ENCODE measurements at regions not wholly inside any gene's neighbourhood (a gene's known extent, or its start where the extent isn't known, plus 50 kb on each side); places are given as distances from the start of the nearest gene placed in this dataset.

DNA sequence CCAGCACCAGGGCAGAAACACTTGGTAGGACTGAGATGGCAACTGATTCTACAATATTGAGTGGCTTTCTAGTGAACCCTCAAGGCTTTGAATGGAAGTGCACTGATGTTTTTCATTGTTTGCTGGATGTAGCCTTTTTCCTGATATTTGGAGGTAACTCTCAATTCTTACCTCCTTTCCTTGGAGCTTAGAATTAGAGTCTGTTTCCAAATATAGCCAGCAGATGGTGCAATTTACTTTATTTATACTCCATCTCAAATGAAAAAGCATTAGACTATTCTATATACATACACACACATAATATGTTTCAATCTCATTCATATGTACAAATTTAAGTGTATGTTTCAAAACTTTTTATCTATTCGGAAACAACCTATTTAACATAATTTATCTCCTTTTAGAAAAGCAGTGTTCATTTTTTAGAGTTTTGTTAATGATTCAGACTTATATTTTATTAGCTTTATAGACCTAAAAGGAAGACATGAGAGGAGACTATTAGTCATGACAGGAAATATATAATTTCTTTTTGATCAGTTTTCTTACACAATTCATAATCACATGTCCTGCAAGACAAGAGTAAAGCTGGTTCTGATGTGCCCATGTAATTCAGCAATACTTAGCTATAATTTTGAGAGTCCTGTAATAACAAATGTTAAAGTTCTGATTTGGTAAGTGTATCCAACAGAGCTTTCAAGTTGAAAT, 124.8 kb downstream of the NUP35 start:
- TF ChIP-seq RAD21 (IDR thresholded peaks at IDR 0.05; ENCODE audit: low read depth), result peak; percentile 60
- TF ChIP-seq, protein P1, sequence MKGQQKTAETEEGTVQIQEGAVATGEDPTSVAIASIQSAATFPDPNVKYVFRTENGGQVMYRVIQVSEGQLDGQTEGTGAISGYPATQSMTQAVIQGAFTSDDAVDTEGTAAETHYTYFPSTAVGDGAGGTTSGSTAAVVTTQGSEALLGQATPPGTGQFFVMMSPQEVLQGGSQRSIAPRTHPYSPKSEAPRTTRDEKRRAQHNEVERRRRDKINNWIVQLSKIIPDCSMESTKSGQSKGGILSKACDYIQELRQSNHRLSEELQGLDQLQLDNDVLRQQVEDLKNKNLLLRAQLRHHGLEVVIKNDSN (IDR thresholded peaks at IDR 0.05), result no peak

DNA sequence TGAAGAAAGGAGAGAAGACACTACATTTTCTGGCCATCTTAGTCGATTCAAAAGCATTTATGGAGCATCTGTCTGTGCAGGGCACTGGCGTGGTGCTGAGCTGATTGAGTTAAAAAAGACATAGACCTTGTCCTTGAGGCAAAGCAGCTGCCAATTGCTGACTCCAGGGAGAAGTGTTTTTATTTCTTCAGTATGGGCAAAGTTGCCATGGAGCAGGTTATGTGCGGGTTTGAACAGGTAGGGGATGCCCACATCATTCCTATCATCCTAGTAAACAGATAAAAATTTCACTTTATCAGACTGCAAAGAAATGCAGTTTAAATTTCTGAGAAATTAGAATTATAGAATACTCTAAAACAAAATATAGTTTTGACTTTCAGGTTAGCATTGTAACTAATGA, 125.8 kb downstream of the NUP35 start:
- TF ChIP-seq FOXM1 (IDR thresholded peaks at IDR 0.05; ENCODE audit: borderline replicate concordance, low read depth) (no peak), EGR1 (IDR thresholded peaks at IDR 0.05) (no peak), CREB1 (IDR thresholded peaks at IDR 0.05; ENCODE audit: low read depth) (no peak), EP300 (IDR thresholded peaks at IDR 0.05; ENCODE audit: borderline replicate concordance) (no peak)
- TF ChIP-seq, protein P2, sequence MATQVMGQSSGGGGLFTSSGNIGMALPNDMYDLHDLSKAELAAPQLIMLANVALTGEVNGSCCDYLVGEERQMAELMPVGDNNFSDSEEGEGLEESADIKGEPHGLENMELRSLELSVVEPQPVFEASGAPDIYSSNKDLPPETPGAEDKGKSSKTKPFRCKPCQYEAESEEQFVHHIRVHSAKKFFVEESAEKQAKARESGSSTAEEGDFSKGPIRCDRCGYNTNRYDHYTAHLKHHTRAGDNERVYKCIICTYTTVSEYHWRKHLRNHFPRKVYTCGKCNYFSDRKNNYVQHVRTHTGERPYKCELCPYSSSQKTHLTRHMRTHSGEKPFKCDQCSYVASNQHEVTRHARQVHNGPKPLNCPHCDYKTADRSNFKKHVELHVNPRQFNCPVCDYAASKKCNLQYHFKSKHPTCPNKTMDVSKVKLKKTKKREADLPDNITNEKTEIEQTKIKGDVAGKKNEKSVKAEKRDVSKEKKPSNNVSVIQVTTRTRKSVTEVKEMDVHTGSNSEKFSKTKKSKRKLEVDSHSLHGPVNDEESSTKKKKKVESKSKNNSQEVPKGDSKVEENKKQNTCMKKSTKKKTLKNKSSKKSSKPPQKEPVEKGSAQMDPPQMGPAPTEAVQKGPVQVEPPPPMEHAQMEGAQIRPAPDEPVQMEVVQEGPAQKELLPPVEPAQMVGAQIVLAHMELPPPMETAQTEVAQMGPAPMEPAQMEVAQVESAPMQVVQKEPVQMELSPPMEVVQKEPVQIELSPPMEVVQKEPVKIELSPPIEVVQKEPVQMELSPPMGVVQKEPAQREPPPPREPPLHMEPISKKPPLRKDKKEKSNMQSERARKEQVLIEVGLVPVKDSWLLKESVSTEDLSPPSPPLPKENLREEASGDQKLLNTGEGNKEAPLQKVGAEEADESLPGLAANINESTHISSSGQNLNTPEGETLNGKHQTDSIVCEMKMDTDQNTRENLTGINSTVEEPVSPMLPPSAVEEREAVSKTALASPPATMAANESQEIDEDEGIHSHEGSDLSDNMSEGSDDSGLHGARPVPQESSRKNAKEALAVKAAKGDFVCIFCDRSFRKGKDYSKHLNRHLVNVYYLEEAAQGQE (IDR thresholded peaks at IDR 0.05; ENCODE audit: low read depth), result no peak
- TF ChIP-seq, protein P1 (IDR thresholded peaks at IDR 0.05), result no peak

DNA sequence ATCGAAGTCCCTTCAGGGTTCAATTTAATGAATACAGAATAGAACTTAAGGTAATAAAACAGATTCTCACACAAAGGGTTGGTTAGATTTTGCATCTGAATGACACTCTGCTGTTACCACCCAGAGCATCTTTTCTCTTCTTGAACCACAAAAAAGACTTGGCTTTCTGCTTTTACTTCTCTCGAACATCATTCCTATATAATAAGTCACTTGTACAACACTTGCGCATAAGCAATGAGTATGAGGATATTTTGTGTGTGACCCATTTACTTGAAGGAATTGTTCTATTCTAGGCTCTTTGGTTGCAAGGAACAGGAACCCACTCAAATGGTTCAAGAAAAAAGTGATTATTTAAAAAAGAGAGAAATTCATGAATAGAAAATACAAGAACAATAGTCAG, 126.2 kb downstream of the NUP35 start:
- TF ChIP-seq EGR1 (IDR thresholded peaks at IDR 0.05) (no peak), ZBTB7A (IDR thresholded peaks at IDR 0.05; ENCODE audit: low read depth) (no peak), TEAD4 (IDR thresholded peaks at IDR 0.05) (no peak), CEBPB (IDR thresholded peaks at IDR 0.05) (no peak), FOXM1 (IDR thresholded peaks at IDR 0.05; ENCODE audit: borderline replicate concordance, low read depth) (no peak), TAF1 (IDR thresholded peaks at IDR 0.05; ENCODE audit: low read depth) (no peak), RAD21 (IDR thresholded peaks at IDR 0.05; ENCODE audit: low read depth) (no peak), EP300 (IDR thresholded peaks at IDR 0.05; ENCODE audit: borderline replicate concordance) (no peak), CREB1 (IDR thresholded peaks at IDR 0.05; ENCODE audit: low read depth) (no peak), YY1 (IDR thresholded peaks at IDR 0.05; ENCODE audit: low read depth) (no peak), TCF12 (IDR thresholded peaks at IDR 0.05; ENCODE audit: low read depth) (no peak), NFIC (IDR thresholded peaks at IDR 0.05) (no peak)
- TF ChIP-seq, protein P3, sequence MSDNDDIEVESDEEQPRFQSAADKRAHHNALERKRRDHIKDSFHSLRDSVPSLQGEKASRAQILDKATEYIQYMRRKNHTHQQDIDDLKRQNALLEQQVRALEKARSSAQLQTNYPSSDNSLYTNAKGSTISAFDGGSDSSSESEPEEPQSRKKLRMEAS (IDR thresholded peaks at IDR 0.05), result no peak
- TF ChIP-seq, protein P2 (IDR thresholded peaks at IDR 0.05; ENCODE audit: low read depth), result no peak
- TF ChIP-seq, protein P1 (IDR thresholded peaks at IDR 0.05), result no peak

DNA sequence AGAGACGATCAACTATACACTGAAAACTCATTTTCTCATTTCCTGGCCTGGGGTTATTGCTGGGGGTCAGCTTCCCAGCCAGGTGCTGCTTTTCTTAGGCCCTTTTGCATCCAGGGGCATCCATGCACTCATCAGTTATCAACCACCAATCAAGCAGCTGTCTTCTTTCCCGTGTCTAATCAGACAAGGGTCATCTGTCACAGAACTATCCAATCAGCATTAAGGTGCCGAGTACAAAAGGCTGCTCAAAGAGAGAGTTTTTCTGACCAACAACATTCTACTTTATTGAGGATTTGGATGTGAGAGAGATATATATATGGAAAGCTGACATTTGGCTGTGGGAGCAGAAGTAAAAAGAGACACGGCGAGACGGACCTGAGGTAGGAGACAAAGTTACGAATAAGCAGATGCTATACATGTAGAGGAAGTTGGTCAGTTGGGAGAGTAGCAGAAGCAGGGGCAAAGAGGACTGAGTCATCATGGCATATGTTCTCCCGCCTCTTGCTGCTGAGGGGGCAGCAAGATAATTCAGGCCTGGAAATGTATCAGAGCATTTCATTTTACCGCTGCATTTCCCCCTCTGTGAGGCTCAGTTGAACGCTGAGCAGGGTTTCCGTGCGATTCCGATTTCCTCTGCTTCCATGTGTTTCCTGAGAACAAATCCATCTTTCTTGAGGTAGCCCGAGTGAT, 129.3 kb downstream of the NUP35 start:
- TF ChIP-seq ZBTB7A (IDR thresholded peaks at IDR 0.05; ENCODE audit: low read depth), result no peak
- no peak for TF ChIP-seq FOXM1 (IDR thresholded peaks at IDR 0.05; ENCODE audit: borderline replicate concordance, low read depth)
- TF ChIP-seq, protein P1 (IDR thresholded peaks at IDR 0.05), result no peak
- TF ChIP-seq EP300 (IDR thresholded peaks at IDR 0.05; ENCODE audit: borderline replicate concordance), result no peak
- TF ChIP-seq CREB1 (IDR thresholded peaks at IDR 0.05; ENCODE audit: low read depth), result no peak

DNA sequence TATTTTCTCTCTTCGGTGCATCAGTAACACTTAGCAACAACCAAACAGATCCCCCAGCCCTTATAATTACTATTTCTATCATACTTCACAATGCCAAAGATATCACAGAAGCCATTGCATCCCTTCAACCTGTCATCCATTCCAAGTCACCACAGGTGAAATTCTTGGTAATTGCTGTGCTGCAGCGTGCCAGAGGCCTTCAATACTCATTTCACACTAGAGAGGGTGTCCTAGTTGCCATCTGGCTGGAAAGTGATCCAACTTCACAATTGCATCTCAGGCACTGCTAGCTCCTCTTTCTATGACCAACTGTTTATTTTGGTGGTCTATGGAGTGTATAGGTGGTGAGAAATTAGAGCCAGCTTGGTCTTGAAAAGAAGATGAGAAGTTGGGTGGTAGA, 131.2 kb downstream of the NUP35 start:
- no peak for TF ChIP-seq FOXM1 (IDR thresholded peaks at IDR 0.05; ENCODE audit: borderline replicate concordance, low read depth)
- TF ChIP-seq, protein P1 (IDR thresholded peaks at IDR 0.05), result no peak
- no peak for TF ChIP-seq ZBTB7A (IDR thresholded peaks at IDR 0.05; ENCODE audit: low read depth)
- no peak for TF ChIP-seq TEAD4 (IDR thresholded peaks at IDR 0.05)
- TF ChIP-seq RAD21 (IDR thresholded peaks at IDR 0.05; ENCODE audit: low read depth), result no peak
- no peak for TF ChIP-seq TAF1 (IDR thresholded peaks at IDR 0.05; ENCODE audit: low read depth)
- no peak for TF ChIP-seq EGR1 (IDR thresholded peaks at IDR 0.05)
- no peak for TF ChIP-seq EP300 (IDR thresholded peaks at IDR 0.05; ENCODE audit: borderline replicate concordance)
- no peak for TF ChIP-seq NFIC (IDR thresholded peaks at IDR 0.05)
- no peak for TF ChIP-seq CREB1 (IDR thresholded peaks at IDR 0.05; ENCODE audit: low read depth)
- no peak for TF ChIP-seq YY1 (IDR thresholded peaks at IDR 0.05; ENCODE audit: low read depth)
- TF ChIP-seq, protein P2 (IDR thresholded peaks at IDR 0.05; ENCODE audit: low read depth), result no peak
